GM12878 (cell line): ENCODE measurements at regions not wholly inside any gene's neighbourhood (a gene's known extent, or its start where the extent isn't known, plus 50 kb on each side); places are given as distances from the start of the nearest gene placed in this dataset.

Experiments
- ATAC-seq: fragments of 200-7000 bp; cut with Tn5 transposase; 3 replicates; pipeline ENCODE4 v1.9.1; 2020; ENCODE audit warnings: mild to moderate bottlenecking, moderate library complexity
- BruUV-seq: library from RNA; stranded (reverse); fragments of 400-500 nt; replicated peaks from 2 replicates; lab custom pipeline; 2021; lab: Mats Ljungman, UMichigan
- CTCF ChIA-PET: fragments of 300-600 bp; sonication (Branson Sonifier 250); formaldehyde crosslinking; extraction: SDS; loops from one replicate; lab custom pipeline; 2021; ENCODE audit warnings: inconsistent platforms; lab: Yijun Ruan, JAX
- POLR2A ChIA-PET: fragments of 350-600 bp; formaldehyde crosslinking; extraction: SDS; loops from one replicate; lab custom pipeline; 2021; ENCODE audit warnings: inconsistent platforms; lab: Charles Lee
- RAD21 ChIA-PET: fragments of 300-600 bp; sonication (Branson Sonifier 250); formaldehyde crosslinking; loops from one replicate; lab custom pipeline; 2023; ENCODE audit warnings: antibody characterized with exemption; ENCODE audit not compliant: unreplicated experiment; lab: Charles Lee
- SMC1A ChIA-PET: fragments of 300-600 bp; sonication (Branson Sonifier 250); formaldehyde crosslinking; loops from one replicate; lab custom pipeline; 2023; ENCODE audit not compliant: unreplicated experiment, uncharacterized antibody; lab: Charles Lee
- DNase-seq: peaks from one replicate; pipeline ENCODE4 v3.0.0-alpha.2; 2011; ENCODE audit warnings: low read depth, low spot score
- FAIRE-seq: peaks from 3 replicates; lab custom pipeline; 2011; peaks lifted over from hg19 to GRCh38; lab: Jason Lieb, UNC
- H2AFZ ChIP-seq: 2 replicates; pipeline ENCODE4 v1.6.0; 2011; ENCODE audit warnings: low read depth, low read length, control low read depth; ENCODE audit not compliant: control insufficient read depth
- H3K27ac ChIP-seq: 2 replicates; pipeline ENCODE4 v1.5.1; 2011; ENCODE audit warnings: control low read depth; ENCODE audit not compliant: control insufficient read depth, insufficient read depth
- H3K27me3 ChIP-seq, 2 experiments: replicated peaks in 1 of 2; 2 replicates each; pipeline versions ENCODE4 v1.6.0 to v1.6.1; 2011; ENCODE audit warnings: low read length in 1 of 2; ENCODE audit not compliant: control insufficient read depth in 2 of 2, insufficient read depth in 2 of 2
- H3K36me3 ChIP-seq, 2 experiments: 2 replicates each; pipeline ENCODE4 v1.5.1; 2011; ENCODE audit warnings: low read length in 1 of 2; ENCODE audit not compliant: control insufficient read depth in 2 of 2, insufficient read depth in 2 of 2
- H3K4me1 ChIP-seq: 2 replicates; pipeline ENCODE4 v1.6.1; 2011; ENCODE audit warnings: mild to moderate bottlenecking, low read length, moderate library complexity, mixed read lengths; ENCODE audit not compliant: control insufficient read depth, insufficient read depth
- H3K4me2 ChIP-seq: 2 replicates; pipeline ENCODE4 v1.6.0; 2011; ENCODE audit warnings: control low read depth; ENCODE audit not compliant: control insufficient read depth, insufficient read depth
- H3K4me3 ChIP-seq: fragments of 200-600 bp; sonication (generic); 2 replicates; pipeline ENCODE4 v1.5.1; 2016
- H3K79me2 ChIP-seq: 2 replicates; pipeline ENCODE4 v1.6.0; 2011; ENCODE audit warnings: low read length; ENCODE audit not compliant: control insufficient read depth, insufficient read depth
- H3K9ac ChIP-seq: 2 replicates; pipeline ENCODE4 v1.8.0; 2011; ENCODE audit warnings: low read length, control low read depth, mixed read lengths; ENCODE audit not compliant: control insufficient read depth, insufficient read depth
- H3K9me3 ChIP-seq: replicated peaks from 3 replicates; pipeline ENCODE4 v1.5.1; 2011; ENCODE audit warnings: mild to moderate bottlenecking, low read length; ENCODE audit not compliant: control insufficient read depth, insufficient read depth
- H4K20me1 ChIP-seq: 2 replicates; pipeline ENCODE4 v1.6.0; 2011; ENCODE audit not compliant: control insufficient read depth, insufficient read depth
- BRCA1 ChIP-seq: IDR thresholded peaks from 2 replicates; pipeline ENCODE4 v1.6.1; 2011; ENCODE audit warnings: low read depth, low read length, improper control_type of control experiment
- FOS ChIP-seq: IDR thresholded peaks from 3 replicates; pipeline ENCODE4 v1.6.1; 2011; ENCODE audit warnings: borderline replicate concordance; ENCODE audit not compliant: insufficient read length; ENCODE audit errors: extremely low read depth
- HDAC6 ChIP-seq: fragments of 200-600 bp; sonication (generic); IDR thresholded peaks from one replicate; pipeline ENCODE4 v1.8.0; 2017; ENCODE audit warnings: antibody characterized with exemption; ENCODE audit not compliant: unreplicated experiment
- IRF4 ChIP-seq: IDR thresholded peaks from 2 replicates; pipeline ENCODE4 v1.6.1; 2011; ENCODE audit warnings: low read depth, low read length
- NFYA ChIP-seq: IDR thresholded peaks from 2 replicates; pipeline ENCODE4 v1.6.1; 2011; ENCODE audit warnings: low read depth, mild to moderate bottlenecking, low read length, improper control_type of control experiment, borderline replicate concordance
- NR2C1 ChIP-seq: fragments of 450-650 bp; IDR thresholded peaks from 2 replicates; pipeline ENCODE4 v1.6.1; 2017; ENCODE audit warnings: antibody characterized with exemption, mild to moderate bottlenecking, moderate library complexity
- PAX8 ChIP-seq: fragments of 450-650 bp; IDR thresholded peaks from 2 replicates; pipeline ENCODE4 v1.6.1; 2017; ENCODE audit warnings: mild to moderate bottlenecking, moderate library complexity
- POLR2AphosphoS2 ChIP-seq: IDR thresholded peaks from 2 replicates; pipeline ENCODE4 v1.6.1; 2011; ENCODE audit warnings: low read depth, mild to moderate bottlenecking, low read length, improper control_type of control experiment, moderate library complexity
- RAD21 ChIP-seq: IDR thresholded peaks from 2 replicates; pipeline ENCODE4 v1.6.1; 2011; ENCODE audit warnings: mild to moderate bottlenecking, low read depth, low read length, moderate library complexity; ENCODE audit not compliant: insufficient read depth
- RAD51 ChIP-seq: fragments of 450-650 bp; IDR thresholded peaks from 2 replicates; pipeline ENCODE4 v1.6.1; 2016; ENCODE audit warnings: moderate library complexity, mild to moderate bottlenecking, inconsistent platforms
- SREBF2 ChIP-seq: IDR thresholded peaks from 2 replicates; pipeline ENCODE4 v1.6.1; 2012; ENCODE audit warnings: mild to moderate bottlenecking, low read length
- SRF ChIP-seq, 2 experiments: IDR thresholded peaks; 2 replicates each; pipeline ENCODE4 v1.6.1; 2011; ENCODE audit warnings: low read depth in 2 of 2, low read length in 2 of 2, mild to moderate bottlenecking in 1 of 2, moderate library complexity in 1 of 2
- SUZ12 ChIP-seq: fragments of 200-600 bp; sonication (generic); IDR thresholded peaks from one replicate; pipeline ENCODE4 v1.6.1; 2018; ENCODE audit warnings: antibody characterized with exemption, mild to moderate bottlenecking; ENCODE audit not compliant: unreplicated experiment
- ZZZ3 ChIP-seq: IDR thresholded peaks from 2 replicates; pipeline ENCODE4 v1.6.1; 2011; ENCODE audit warnings: low read depth; ENCODE audit not compliant: control insufficient read depth, insufficient read length
- WGBS: methylation state at CpG from one replicate; pipeline ENCODE4 v1.1.6; 2016; ENCODE audit warnings: low lambda C conversion rate; ENCODE audit not compliant: insufficient replicate concordance, insufficient coverage; ENCODE audit errors: missing lambda C conversion rate; 5-methylcytosine and 5-hydroxymethylcytosine counted together
- in situ Hi-C: fragments of 300-500 bp; cut with MboI; formaldehyde crosslinking; loops from 9 replicates; pipeline ENCODE4 v1.14.3; 2018; ENCODE audit warnings: mixed read lengths
- intact Hi-C: fragments of 100-400 bp; cut with micrococcal nuclease; formaldehyde crosslinking; loops from one replicate; pipeline ENCODE4 v1.14.2; 2022; ENCODE audit not compliant: unreplicated experiment
- TF ChIP-seq, protein P1 (sequence below): fragments of 450-650 bp; IDR thresholded peaks from 2 replicates; pipeline ENCODE4 v1.6.1; 2017; ENCODE audit warnings: borderline replicate concordance
- TF ChIP-seq, protein P2 (sequence below): fragments of 450-650 bp; IDR thresholded peaks from 2 replicates; pipeline ENCODE4 v1.6.1; 2017; ENCODE audit warnings: mild to moderate bottlenecking, low read depth, inconsistent platforms; ENCODE audit not compliant: poor library complexity, severe bottlenecking

DNA sequence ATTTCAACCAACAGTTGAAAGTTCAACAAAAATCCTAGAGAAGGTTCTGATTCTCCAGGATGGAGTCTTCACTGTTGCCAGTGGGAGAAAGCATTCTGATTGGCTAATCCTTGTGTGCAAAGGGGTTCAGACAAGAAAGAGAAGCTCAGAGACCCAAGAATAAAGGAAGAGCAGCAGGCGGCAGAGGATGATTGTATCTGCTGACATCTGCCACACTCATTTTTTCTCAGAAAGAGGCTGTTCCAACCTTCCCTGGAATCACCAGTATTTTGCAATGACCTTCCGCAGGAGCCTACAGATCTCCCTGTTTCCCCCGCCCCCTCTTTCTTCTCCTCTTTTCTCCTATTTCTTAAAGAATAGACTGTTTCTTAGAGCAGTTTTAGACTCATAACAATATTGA lies 376.7 kb downstream of the CDH26 start:
- intact Hi-C loops = no loop called here
- SMC1A ChIA-PET = no interaction called here

DNA sequence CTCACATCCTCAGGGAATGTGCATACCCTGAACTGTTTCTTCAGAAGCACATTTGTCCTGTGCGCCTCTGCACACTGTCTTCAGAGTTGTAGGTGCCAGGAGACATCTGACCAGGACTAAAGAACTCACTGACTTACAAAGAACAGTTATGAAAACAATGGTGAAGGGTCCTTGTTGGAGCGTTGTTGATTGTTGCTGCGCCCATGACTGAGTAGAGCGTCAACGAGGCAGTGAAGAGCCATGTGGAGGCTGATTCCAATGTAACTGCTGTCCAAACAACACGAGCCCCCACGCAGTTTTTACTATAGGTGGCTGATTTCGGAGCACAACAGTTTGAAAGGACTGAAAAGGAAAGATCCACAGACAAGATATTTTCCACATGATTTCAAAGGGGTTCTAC lies 380.3 kb downstream of the CDH26 start:
- ChIA-PET CTCF (no interaction called here), RAD21 (no interaction called here), SMC1A (no interaction called here), POLR2A (no interaction called here)
- no peaks in the 10 kb centered on the region for H3K4me1 ChIP-seq
- in situ Hi-C loops (no loop called here), intact Hi-C loops (no loop called here)
- no peaks in the 10 kb centered on the region; the same call in 2 of the 3 replicates for H3K9me3 ChIP-seq
- no TSS peak for BruUV-seq
- FAIRE-seq (no peak), ATAC-seq (no peak), DNase-seq (no peak)
- H3K36me3 ChIP-seq = no peaks in the 10 kb centered on the region
- H2AFZ ChIP-seq = no peak overlapping the region
- H3K27ac ChIP-seq = no peak overlapping the region
- H3K27me3 ChIP-seq = no peaks in the 10 kb centered on the region
- TF ChIP-seq FOS = no peak
- TF ChIP-seq RAD21 = no peak
- TF ChIP-seq SREBF2 = no peak
- no peak for TF ChIP-seq NFYA
- TF ChIP-seq SRF (IDR thresholded peaks at IDR 0.05; ENCODE audit: low read depth in 2 of 2, low read length in 2 of 2) = no peak
- no peak for TF ChIP-seq IRF4
- TF ChIP-seq, protein P1, sequence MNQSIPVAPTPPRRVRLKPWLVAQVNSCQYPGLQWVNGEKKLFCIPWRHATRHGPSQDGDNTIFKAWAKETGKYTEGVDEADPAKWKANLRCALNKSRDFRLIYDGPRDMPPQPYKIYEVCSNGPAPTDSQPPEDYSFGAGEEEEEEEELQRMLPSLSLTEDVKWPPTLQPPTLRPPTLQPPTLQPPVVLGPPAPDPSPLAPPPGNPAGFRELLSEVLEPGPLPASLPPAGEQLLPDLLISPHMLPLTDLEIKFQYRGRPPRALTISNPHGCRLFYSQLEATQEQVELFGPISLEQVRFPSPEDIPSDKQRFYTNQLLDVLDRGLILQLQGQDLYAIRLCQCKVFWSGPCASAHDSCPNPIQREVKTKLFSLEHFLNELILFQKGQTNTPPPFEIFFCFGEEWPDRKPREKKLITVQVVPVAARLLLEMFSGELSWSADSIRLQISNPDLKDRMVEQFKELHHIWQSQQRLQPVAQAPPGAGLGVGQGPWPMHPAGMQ = no peak
- no peak for TF ChIP-seq POLR2AphosphoS2
- no peak for TF ChIP-seq RAD51
- no peak for TF ChIP-seq BRCA1
- no peaks in the 10 kb centered on the region for H3K79me2 ChIP-seq
- H3K4me3 ChIP-seq = no peak overlapping the region
- no peak overlapping the region for H3K4me2 ChIP-seq
- no peak overlapping the region for H3K9ac ChIP-seq
- 21% methylated on average over 8 of the region's 8 CpGs for WGBS
- H4K20me1 ChIP-seq = no peaks in the 10 kb centered on the region

More for the DNA sequence above, 376.7 kb downstream of the CDH26 start:
- H3K27ac ChIP-seq = no peak overlapping the region
- no TSS peak for BruUV-seq
- ChIA-PET POLR2A (no interaction called here), CTCF (no interaction called here), RAD21 (no interaction called here)
- DNase-seq (no peak), FAIRE-seq (no peak), ATAC-seq (no peak)
- no peaks in the 10 kb centered on the region for H3K36me3 ChIP-seq
- H3K9me3 ChIP-seq = no peaks in the 10 kb centered on the region; the same call in 2 of the 3 replicates
- in situ Hi-C loops = no loop called here
- H3K79me2 ChIP-seq = no peaks in the 10 kb centered on the region
- H4K20me1 ChIP-seq = no peaks in the 10 kb centered on the region
- 58% methylated on average over 3 of the region's 3 CpGs for WGBS
- no peak overlapping the region for H2AFZ ChIP-seq
- no peak overlapping the region for H3K9ac ChIP-seq
- no peaks in the 10 kb centered on the region for H3K27me3 ChIP-seq
- no peak overlapping the region for H3K4me3 ChIP-seq
- H3K4me1 ChIP-seq = no peaks in the 10 kb centered on the region
- TF ChIP-seq ZZZ3 (no peak), HDAC6 (no peak), PAX8 (no peak), SUZ12 (no peak), NR2C1 (no peak)
- TF ChIP-seq, protein P2, sequence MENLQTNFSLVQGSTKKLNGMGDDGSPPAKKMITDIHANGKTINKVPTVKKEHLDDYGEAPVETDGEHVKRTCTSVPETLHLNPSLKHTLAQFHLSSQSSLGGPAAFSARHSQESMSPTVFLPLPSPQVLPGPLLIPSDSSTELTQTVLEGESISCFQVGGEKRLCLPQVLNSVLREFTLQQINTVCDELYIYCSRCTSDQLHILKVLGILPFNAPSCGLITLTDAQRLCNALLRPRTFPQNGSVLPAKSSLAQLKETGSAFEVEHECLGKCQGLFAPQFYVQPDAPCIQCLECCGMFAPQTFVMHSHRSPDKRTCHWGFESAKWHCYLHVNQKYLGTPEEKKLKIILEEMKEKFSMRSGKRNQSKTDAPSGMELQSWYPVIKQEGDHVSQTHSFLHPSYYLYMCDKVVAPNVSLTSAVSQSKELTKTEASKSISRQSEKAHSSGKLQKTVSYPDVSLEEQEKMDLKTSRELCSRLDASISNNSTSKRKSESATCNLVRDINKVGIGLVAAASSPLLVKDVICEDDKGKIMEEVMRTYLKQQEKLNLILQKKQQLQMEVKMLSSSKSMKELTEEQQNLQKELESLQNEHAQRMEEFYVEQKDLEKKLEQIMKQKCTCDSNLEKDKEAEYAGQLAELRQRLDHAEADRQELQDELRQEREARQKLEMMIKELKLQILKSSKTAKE = no peak
- no peak overlapping the region for H3K4me2 ChIP-seq
